DMS153 treated with DMSO at 0.1 percent for 48 hours (cell line): ENCODE measurements at regions not wholly inside any gene's neighbourhood (a gene's known extent, or its start where the extent isn't known, plus 50 kb on each side); places are given as distances from the start of the nearest gene placed in this dataset.
"Not testable (repeated sequence)": the region's sequence is repeated elsewhere in the genome, so short reads cannot be mapped to it uniquely, and the experiment has no call there.

Experiments used
- DNase-seq: peaks from one replicate; lab custom pipeline; 2025; ENCODE audit not compliant: unreplicated experiment; lab: John Stamatoyannopoulos, UW

DNA sequence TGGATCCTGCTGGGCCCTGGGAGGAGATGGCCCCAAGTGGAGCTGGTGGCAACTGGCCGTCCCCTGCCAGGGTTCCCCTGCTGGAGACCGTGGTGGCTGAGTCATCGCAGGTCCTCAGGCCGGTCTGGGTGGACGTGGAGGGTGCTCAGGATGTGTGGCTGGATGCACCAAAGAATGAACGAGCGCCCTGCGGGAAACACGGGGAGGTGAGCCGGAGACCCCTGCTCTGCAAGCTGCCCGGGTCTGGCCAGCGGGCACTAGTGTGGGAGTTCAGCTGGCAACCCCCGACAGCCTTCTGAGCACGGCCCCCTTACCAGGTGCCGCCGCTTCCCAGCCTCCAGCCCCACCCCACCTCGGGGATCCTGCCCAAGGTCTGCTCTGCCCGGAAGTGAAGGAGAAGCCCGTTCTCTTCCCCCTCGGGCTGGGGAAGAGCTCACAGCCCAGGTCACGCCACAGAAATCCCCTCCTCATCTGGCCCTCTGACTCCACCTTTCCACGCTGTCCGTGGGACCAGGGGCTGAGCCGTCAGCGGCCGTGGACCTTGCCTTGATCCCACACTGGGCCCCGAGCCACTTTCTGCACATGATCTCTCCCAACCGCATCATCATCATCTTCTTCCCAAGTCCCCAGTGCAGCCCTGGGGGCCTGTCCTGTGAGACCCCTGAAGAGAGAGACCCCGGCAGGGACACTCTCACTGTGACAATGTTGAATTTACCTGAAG, 165.5 kb downstream of the KIF26A start:
- no peak for DNase-seq

DNA sequence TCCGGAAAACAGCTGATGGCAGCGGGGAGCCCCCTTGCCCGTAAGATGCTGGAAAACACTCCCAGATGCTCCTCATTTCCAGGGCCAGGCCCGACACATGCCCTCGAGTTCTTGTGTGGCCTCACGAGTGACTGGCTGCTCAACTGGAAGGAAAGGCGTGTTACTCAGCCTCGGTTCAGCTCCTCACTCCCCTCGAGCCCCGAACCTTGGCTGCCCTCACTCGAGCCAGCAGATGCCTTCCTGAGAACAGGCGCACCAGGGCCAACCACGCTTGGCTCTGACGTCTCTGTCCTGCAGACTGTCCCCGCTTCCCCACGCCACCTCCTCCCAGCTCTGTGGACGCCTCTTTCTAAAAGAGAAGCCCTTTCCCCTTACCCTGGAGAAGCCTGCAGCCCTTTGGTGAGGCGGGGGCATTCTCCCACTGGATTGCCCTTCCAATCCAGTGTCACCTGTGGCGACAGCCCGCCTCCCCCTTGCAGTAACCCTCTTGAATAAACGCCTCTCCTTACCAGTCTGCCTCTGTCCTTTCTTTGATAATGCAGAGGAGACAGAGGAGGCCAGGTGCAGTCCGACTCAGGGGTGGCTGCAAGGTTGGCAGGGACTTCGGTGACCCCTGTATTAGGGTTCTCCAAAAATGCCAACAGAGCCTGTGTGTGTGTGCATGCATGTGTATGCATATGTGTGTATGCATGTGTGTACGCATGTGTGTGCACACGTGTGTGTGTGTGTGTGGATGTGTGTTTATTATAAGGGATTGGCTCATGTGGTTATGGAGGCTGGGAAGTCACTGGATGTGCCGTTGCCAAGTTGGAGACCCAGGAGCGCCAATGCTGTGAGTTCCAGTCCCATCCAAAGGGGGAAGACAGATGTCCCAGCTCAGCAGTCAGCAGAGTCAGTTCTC, 166.3 kb downstream of the KIF26A start:
- no peak for DNase-seq

DNA sequence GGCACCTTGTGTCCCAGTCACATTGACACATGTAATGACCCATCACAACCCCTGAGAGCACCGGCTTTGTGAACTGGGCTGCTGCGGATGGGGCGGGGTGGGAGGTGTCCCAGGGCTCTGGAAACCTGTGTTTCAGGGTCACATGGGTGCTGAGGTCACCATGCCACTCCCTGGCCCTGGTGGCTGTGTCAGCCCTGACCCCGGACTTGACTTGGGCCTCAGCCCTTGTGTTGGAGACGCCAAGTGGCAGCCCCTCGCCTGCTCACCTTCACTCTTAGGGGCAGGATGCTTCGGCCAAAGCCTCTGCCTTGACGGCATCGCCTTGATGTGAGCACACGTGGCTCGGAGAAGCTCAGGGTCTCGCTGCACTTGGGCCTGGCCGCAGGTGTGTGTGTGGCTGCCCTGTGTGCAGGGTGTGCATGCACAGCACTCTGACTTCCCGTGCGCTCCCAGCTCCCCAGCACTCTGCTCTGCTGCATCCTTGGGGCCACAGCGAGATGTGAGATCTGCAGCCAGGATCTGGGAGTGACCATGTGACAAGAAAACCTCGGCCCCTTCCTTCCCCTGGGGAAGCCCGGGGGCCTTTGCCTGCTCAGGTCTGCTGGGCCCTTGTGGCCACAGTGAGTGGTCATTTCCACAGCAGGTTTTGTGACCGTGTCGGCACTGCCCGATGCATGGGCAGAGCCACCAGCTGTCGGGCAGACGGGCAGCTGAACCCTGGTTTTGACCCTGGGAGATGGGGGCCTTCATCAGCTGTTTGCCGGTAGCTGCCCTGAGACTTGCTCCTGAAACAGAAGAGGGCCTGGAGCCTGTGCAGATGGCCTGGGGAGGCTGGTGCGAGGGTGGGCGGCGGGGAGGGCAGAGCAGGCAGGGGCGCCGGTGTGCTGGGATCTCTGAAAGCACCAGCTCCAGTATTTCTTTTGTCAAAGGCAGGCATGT, 167.4 kb downstream of the KIF26A start:
- DNase-seq, result no peak

DNA sequence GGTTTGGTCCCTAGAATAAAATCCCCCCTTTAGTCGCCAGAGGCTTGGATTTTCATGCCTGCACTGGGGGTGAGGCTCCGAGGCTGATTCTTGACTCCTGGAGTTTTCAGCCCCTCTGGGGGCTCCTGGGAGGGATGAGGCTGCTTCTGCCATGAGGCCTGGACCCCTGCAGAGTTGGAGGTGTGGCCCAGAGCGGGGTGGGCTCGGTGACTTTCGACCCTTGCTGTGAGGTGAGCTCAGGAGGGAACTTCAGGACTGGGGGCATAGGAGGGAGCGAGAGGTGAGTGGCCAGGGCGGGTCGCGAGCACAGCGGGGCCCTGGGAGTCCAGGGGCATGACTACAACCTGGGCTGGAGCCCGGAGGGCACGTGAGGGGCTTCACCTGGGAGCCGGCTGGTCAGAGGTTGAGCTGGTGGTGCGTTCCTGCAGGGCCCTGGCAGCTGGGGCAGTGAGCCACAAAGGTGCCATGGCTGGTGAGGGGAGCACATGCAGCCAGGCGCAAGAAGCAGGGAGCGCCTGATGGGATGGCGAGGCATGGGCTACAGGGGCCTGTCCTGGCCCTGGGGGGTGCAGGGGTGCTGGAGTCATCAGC, 168.2 kb downstream of the KIF26A start:
- DNase-seq, result no peak

DNA sequence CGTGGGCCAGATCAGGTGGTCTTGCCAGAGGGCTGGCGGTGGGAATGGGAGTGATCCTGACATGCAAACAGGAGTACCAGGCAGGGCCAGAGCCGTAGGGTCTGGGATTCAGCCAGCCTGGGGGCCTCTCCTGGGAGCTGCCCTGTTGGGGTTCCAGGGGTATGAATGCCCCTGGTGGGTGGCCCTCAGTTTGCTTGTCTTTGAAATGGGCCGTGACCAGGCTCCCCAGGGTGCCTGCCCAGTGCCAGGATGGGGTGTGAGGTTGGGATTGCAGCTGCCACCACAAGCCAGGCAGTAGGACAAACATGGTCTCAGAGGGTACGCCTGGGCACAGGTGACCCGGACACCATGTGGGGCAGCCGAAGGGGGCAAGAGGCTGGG, 168.8 kb downstream of the KIF26A start:
- DNase-seq, result no peak

DNA sequence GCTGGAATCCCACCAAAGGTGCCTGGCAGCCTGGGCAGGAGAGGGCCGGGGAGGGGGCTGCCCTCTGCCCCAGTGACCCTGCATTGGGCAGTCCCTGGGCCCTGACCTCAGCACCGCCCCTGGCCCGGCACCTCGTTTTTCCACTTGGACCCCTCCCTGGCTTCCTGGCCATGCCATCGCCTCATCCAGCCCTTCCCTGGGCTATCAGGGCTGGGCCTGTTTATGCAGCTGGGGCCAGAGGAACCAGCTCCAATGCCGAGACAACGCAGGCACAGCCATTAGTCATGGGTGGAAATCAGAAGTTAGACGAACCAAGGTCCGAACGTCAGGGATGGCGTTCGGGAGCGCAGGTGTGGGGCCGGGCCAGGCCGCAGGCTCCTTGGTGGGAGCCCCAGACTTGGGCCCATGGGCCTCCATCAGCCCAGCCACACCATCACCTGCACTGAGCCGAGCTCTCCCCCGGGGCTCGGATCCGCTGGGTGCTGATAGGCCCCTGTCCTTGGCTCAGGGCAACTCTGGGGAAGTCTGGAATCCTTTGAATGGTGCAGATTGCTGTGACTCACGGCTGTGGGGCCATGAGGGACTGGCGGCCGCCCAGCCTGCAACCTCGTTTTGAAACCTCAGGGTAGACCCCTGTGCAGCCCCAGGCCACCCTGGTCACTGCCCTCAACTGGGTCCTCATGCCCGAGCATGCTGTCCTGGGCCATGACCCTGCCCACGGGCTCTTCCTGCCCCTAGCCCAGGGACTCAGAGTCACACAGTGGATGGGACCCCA, 169.4 kb downstream of the KIF26A start:
- no peak for DNase-seq

DNA sequence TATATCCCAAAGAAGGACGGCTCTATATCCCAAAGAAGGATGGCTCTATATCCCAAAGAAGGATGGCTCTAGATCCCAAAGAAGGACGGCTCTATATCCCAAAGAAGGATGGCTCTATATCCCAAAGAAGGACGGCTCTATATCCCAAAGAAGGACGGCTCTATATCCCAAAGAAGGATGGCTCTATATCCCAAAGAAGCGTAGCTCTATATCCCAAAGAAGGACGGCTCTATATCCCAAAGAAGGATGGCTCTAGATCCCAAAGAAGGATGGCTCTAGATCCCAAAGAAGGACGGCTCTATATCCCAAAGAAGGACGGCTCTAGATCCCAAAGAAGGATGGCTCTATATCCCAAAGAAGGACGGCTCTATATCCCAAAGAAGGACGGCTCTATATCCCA, 170.1 kb downstream of the KIF26A start:
- DNase-seq, result not testable (repeated sequence)

DNA sequence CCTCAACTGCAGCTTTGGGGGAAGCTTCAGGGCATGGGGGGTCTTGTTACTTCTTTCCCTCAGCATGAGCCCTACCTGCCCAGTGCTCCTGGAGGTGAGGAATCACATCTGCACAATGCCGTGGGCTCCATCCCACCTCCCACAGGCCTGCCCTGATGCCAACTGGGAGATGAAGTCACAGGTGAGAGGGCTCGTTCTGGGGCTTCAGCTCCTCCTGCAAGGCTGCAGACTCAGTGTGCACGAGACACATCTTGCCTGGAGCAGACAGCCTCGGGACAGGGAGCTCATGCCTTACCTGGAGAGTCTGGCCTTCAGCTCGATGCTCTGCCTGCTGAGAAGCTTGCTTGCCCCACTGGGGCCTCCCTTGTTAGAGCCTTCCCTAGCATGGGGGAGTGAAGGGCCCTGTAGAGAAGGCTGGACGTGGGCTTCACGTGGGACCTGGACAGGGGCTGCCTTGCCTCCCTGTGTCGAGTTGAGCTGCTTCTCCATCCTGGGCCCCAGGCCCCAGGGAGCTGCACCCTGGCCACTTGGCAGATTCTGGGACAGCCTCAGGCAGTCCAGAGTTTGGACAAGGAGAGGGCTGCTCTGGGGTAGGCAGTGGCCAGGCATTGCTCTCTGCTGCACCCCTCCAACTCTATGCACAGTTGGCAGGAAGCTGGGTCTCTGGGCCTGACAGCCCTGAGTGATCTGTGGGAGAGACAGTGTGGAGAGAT, 171.4 kb downstream of the KIF26A start:
- no peak for DNase-seq

DNA sequence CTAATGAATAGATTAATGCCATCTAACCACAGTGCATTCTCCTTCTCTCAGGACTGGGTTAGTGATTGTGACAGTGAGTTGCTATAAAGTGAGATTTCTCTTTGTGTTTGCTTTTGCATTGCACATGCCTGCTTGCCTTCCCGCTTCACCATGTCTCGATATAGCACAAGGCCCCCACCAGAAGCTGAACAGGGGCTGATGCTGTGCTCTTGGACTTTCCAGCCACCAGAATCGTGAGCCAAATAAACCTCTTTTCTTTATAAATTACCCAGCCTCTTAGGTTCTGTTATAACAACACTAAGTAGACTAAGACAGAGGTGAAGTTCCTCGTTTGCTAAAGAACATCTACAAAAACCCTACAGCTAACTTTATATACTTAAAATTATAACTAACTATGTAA, 173.0 kb downstream of the KIF26A start:
- DNase-seq, result no peak

DNA sequence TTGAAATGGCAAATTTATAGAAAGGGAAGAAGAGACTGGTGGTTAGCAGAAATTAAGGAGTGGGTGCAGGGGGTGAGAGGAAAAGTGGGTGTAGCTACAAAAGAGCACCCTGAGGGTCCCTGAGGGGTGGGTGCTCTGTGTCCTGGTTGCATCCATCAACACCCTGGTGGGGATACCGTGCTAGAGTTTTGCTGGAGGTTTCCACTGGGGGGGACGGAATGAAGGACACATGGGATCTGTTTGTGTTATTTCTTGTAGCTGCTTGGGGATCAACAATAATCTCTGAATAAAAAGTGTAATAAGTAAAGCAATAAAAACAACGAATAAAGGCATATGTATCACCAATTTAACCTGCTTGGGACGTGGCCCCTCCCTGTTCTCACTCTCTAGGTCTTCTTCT, 175.3 kb downstream of the KIF26A start:
- DNase-seq, result no peak

DNA sequence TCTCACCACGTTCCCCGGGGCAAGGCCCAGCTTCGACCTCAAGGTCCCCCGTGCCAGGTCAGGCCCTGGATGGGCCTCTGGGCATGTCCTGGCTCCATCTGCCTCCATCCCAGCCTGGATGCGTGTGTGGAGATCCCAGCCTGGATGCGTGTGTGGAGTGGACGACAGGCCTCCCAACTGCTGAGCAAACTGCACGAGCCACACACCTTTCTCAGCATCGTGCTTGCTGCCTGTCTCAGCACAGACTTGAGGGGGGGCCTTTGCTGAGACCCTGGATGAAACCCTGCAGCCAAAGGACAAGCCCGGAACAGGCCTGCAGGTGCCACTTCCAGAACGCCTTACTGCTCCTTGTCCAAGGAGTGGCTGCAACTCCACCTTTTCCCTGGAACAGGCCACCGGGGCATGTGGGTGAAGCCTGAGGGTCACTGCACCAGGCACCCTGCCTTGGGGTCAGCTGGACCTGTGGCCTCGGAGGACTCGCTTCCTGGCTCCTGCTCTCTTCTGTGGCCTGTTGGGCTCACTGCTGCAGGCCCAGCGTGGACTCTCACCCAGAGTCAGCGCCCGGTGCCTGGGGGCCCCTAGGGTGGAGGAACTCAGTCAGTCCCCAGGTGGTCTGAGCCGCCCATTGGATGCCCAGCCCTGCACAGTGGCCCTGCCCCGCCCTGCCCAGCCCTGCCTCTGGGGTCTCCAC, 176.0 kb downstream of the KIF26A start:
- no peak for DNase-seq

DNA sequence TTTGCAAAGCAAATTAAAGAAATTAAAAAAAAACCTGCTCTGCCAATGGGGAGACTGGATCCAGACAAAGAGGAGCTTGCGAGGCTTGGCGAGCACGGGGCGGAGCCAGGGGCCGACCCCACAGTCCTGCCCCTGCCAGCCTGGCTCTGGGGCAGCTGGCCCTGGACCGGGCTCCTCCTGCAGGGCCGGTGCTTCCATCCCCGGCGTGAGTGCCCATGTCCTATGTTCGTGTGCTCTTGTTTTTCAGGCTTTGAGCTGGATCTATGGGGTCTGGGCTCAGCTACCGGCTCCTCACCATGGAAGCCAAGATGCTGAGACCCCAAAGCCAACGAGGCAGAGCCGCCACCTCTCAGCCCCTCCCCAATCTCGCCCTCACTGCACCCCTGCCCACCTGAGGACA, 176.8 kb downstream of the KIF26A start:
- no peak for DNase-seq

DNA sequence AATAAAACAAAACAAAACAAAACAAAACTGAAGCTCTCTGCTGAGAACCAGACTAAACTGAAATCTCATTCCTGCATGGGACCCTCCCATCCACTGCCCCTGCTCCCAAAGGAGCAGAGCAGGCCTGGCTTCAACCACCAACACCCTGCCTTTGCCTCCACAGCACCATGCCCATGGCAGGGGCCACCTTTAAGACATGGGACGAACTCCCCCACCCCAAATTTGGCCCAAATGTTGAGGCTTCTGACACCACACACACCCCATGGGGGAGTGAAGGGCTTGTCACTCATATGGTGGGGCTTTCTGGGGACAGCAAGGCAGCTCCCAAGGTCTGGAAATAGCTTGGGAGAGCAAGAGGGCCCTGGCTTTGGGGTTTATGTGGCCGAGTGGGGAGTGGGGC, 177.2 kb downstream of the KIF26A start:
- no peak for DNase-seq

DNA sequence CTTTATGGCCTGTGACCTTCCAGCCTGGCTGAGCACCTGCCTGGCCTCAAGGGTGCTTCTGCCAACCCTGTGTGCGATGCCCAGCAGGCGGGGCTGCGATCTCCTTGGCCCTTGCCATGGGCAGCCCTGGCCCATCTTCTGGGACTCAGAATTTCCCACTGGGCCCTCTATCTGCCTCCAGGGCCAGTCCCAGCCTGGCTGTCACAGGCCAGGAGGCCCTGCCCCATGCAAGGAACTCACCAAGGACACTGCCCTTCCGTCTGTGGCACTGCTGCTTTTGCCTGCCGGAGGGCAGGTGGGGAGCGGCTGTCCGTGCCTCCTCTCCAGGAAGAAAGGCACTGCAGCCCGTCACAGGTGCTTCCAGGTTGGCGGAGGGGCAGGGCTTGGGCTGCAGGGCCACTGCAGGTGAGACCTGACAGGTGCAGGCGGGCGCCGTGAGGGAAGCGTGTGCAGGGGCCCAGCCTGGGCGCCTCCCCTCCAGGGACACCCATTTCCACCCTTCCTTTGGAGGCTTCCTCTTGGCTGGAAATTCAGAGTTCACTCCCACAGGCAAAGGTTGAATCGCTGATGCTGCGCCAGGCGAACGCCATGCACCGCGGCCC, 177.8 kb downstream of the KIF26A start:
- no peak for DNase-seq

DNA sequence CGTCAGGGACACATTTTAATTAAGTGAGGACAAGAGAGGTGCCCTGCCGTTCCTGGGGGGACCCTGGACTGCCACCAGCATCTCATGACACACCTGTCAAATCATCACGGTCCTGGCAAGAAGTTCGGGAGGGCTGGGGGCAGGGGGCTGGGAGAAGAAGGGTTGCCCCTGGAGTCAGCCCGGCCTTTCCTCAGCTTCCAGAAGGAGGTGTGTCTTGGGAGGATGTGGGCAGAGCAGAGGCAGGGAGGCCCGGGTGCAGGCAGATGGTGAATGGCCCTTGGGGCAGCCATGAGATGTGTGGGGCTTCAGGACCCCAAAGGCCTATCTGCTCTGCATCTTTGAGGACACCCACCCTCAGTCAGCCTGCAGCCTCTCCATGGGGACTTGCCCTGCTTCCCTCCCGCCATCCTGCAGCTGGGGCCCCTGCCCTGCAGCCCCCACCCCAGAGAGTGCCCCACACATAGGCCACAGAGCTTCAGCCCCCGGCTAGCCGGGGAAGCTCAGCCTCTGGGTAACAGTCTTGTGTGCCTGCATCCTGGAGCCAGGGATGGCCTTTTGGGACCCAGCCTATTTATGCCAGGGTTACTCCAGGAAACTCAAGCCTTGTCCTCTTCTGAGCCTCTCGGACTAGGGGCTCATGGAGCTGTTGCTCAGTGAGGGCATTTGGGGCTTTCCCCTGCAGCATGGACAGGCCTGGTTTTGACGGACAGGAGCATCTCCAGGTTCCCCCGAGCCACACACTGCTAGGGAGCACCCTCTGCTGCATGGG, 178.5 kb downstream of the KIF26A start:
- DNase-seq, result no peak

DNA sequence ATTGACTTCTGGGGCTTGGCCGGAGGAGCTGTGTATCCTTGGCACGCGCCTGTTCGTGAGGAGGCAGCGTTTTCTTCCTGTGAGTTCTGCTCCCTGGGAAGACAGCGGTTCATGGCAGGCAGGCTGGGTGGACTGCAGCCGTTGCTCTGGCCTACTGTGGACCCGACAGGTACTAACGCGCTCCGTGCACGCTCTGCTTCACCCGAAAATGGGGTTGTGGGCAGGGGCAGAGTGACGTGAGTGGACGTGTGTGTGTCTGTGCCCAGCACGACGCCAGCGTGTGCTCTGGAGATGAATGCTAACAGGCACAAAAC, 179.1 kb downstream of the KIF26A start:
- no peak for DNase-seq

DNA sequence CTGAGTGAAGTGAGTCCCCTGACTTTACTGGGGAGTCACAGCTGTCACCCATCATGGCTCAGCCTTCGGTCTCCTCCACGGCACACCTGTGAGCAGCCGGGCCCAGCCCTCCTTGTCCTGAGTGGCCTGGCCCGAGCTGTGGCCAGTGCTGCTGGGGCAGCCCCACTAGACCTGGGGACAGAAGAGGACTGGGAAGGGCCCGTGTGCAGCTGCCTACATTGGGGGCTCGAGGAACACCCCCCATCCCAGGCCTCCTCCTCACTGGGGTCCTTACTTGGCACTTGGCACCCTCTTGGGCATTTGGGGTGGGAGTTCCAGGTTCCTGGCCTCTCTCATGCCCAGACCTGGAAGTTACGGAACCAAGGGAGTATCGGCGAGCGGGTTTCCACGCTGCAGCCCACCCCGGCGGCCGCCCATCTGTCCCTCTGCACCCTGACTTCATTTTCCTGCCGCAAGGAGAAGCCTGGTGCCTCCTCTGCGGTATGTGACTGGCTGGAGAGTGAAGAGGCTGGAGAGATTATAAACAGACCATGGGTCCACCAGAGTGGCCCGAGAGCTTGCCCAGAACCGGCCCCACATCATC, 179.7 kb downstream of the KIF26A start:
- DNase-seq, result no peak
